HG03135 (cell line): ENCODE measurements at regions not wholly inside any gene's neighbourhood (a gene's known extent, or its start where the extent isn't known, plus 50 kb on each side); places are given as distances from the start of the nearest gene placed in this dataset.

Experiments
- ATAC-seq: cut with Tn5 transposase; IDR thresholded peaks from one replicate; pipeline ENCODE4 v1.9.1; 2021; ENCODE audit warnings: mild to moderate bottlenecking, moderate library complexity; ENCODE audit not compliant: unreplicated experiment

- no peak for ATAC-seq
Observed at GRCh38 chr18:24530630-24531111, 70.2 kb downstream of the HRH4 start.

GRCh38 chr18:24534271-24534670 lies 73.8 kb downstream of the HRH4 start:
- no peak for ATAC-seq

- ATAC-seq: no peak
Observed at GRCh38 chr18:24534737-24535136, 74.3 kb downstream of the HRH4 start.

- ATAC-seq: no peak
Observed at GRCh38 chr18:24535527-24536295, 75.3 kb downstream of the HRH4 start.

- no peak for ATAC-seq
Observed at GRCh38 chr18:24536326-24536725, 75.9 kb downstream of the HRH4 start.

- no peak for ATAC-seq
Observed at GRCh38 chr18:24536834-24537233, 76.4 kb downstream of the HRH4 start.

GRCh38 chr18:24538414-24539264 lies 78.2 kb downstream of the HRH4 start:
- no peak for ATAC-seq

- ATAC-seq: no peak
Observed at GRCh38 chr18:24539866-24540617, 79.6 kb downstream of the HRH4 start.

GRCh38 chr18:24540896-24541295 lies 80.5 kb downstream of the HRH4 start:
- ATAC-seq: no peak

- ATAC-seq: no peak
Observed at GRCh38 chr18:24543086-24543794, 82.8 kb downstream of the HRH4 start.

GRCh38 chr18:24543795-24544498 lies 83.5 kb downstream of the HRH4 start:
- no peak for ATAC-seq

- ATAC-seq: no peak
Observed at GRCh38 chr18:24544949-24545348, 84.5 kb downstream of the HRH4 start.

GRCh38 chr18:24545651-24546050 lies 85.2 kb downstream of the HRH4 start:
- no peak for ATAC-seq

GRCh38 chr18:24546307-24546706 lies 85.9 kb downstream of the HRH4 start:
- ATAC-seq: no peak

GRCh38 chr18:24548583-24548982 lies 88.1 kb downstream of the HRH4 start:
- no peak for ATAC-seq

GRCh38 chr18:24552218-24552617 lies 91.8 kb downstream of the HRH4 start:
- ATAC-seq: no peak

GRCh38 chr18:24553571-24554285 lies 93.3 kb downstream of the HRH4 start:
- ATAC-seq: no peak

- no peak for ATAC-seq
Observed at GRCh38 chr18:24558403-24558802, 98.0 kb downstream of the HRH4 start.

- no peak for ATAC-seq
Observed at GRCh38 chr18:24559526-24559925, 99.1 kb downstream of the HRH4 start.
